WTC11 (cell line): ENCODE measurements at regions not wholly inside any gene's neighbourhood (a gene's known extent, or its start where the extent isn't known, plus 50 kb on each side); places are given as distances from the start of the nearest gene placed in this dataset.

Experiments
- ATAC-seq: fragments of 200-7000 bp; cut with Tn5 transposase; 2 replicates; pipeline ENCODE4 v1.10.0; 2021; ENCODE audit warnings: mild to moderate bottlenecking, moderate library complexity
- CTCF ChIA-PET: fragments of 300-600 bp; sonication (Branson Sonifier 250); formaldehyde crosslinking; loops from one replicate; lab custom pipeline; 2021; ENCODE audit warnings: antibody characterized with exemption; lab: Charles Lee
- POLR2A ChIA-PET: fragments of 350-600 bp; sonication (Branson Sonifier 250); formaldehyde crosslinking; loops from one replicate; lab custom pipeline; 2021; ENCODE audit warnings: antibody characterized with exemption; lab: Charles Lee
- DNase-seq: peaks from one replicate; pipeline ENCODE4 v3.0.0; 2021; ENCODE audit warnings: low spot score
- H3K27ac Mint-ChIP-seq: 2 replicates; pipeline ENCODE4 v1.8.0; 2021; ENCODE audit warnings: mixed read lengths
- H3K27me3 Mint-ChIP-seq: 2 replicates; pipeline ENCODE4 v1.8.0; 2021; ENCODE audit warnings: low read depth, mild to moderate bottlenecking, moderate library complexity, mixed read lengths
- H3K36me3 Mint-ChIP-seq: 2 replicates; pipeline ENCODE4 v1.8.0; 2021; ENCODE audit warnings: mixed read lengths
- H3K4me1 Mint-ChIP-seq: 2 replicates; pipeline ENCODE4 v1.8.0; 2022; ENCODE audit warnings: mixed read lengths
- H3K4me3 Mint-ChIP-seq: 2 replicates; pipeline ENCODE4 v1.8.0; 2021; ENCODE audit warnings: mild to moderate bottlenecking, moderate library complexity, mixed read lengths
- H3K9me3 Mint-ChIP-seq: 2 replicates; pipeline ENCODE4 v1.8.0; 2021; ENCODE audit warnings: mixed read lengths
- NR2C2 ChIP-seq: sonication (generic); formaldehyde crosslinking; IDR thresholded peaks from 2 replicates; pipeline ENCODE4 v1.8.0; 2022; ENCODE audit warnings: mild to moderate bottlenecking, missing genetic modification reagents
- ZBTB21 ChIP-seq: sonication (generic); formaldehyde crosslinking; IDR thresholded peaks from 2 replicates; pipeline ENCODE4 v1.8.1; 2023; ENCODE audit warnings: mild to moderate bottlenecking, missing genetic modification reagents, borderline replicate concordance
- ZNF121 ChIP-seq: sonication (generic); formaldehyde crosslinking; IDR thresholded peaks from 2 replicates; pipeline ENCODE4 v1.8.0; 2023; ENCODE audit warnings: missing genetic modification reagents
- ZNF219 ChIP-seq: sonication (generic); formaldehyde crosslinking; IDR thresholded peaks from 2 replicates; pipeline ENCODE4 v1.8.0; 2023; ENCODE audit warnings: missing genetic modification reagents, mild to moderate bottlenecking, borderline replicate concordance
- TF ChIP-seq, protein P1 (sequence below): sonication (generic); formaldehyde crosslinking; IDR thresholded peaks from 2 replicates; pipeline ENCODE4 v1.8.1; 2023; ENCODE audit warnings: mild to moderate bottlenecking, missing genetic modification reagents, moderate library complexity
- TF ChIP-seq, protein P2 (sequence below): sonication (generic); formaldehyde crosslinking; IDR thresholded peaks from 2 replicates; pipeline ENCODE4 v1.8.1; 2023; ENCODE audit warnings: mild to moderate bottlenecking, moderate library complexity, missing genetic modification reagents
- TF ChIP-seq, protein P3 (sequence below): fragments of 250-450 bp; sonication (Bioruptor Pico); IDR thresholded peaks from 2 replicates; pipeline ENCODE4 v1.9.0; 2021; ENCODE audit warnings: mild to moderate bottlenecking
- TF ChIP-seq, protein P4 (sequence below): sonication (generic); formaldehyde crosslinking; IDR thresholded peaks from 2 replicates; pipeline ENCODE4 v1.8.0; 2022; ENCODE audit warnings: mild to moderate bottlenecking, missing genetic modification reagents
- TF ChIP-seq, protein P5 (sequence below): sonication (generic); formaldehyde crosslinking; IDR thresholded peaks from 2 replicates; pipeline ENCODE4 v1.8.0; 2023; ENCODE audit warnings: missing genetic modification reagents, mild to moderate bottlenecking, borderline replicate concordance
- TF ChIP-seq, protein P6 (sequence below): fragments of 250-450 bp; sonication (Bioruptor Pico); IDR thresholded peaks from 2 replicates; pipeline ENCODE4 v2.1.2; 2022; ENCODE audit warnings: mild to moderate bottlenecking, moderate library complexity

DNA sequence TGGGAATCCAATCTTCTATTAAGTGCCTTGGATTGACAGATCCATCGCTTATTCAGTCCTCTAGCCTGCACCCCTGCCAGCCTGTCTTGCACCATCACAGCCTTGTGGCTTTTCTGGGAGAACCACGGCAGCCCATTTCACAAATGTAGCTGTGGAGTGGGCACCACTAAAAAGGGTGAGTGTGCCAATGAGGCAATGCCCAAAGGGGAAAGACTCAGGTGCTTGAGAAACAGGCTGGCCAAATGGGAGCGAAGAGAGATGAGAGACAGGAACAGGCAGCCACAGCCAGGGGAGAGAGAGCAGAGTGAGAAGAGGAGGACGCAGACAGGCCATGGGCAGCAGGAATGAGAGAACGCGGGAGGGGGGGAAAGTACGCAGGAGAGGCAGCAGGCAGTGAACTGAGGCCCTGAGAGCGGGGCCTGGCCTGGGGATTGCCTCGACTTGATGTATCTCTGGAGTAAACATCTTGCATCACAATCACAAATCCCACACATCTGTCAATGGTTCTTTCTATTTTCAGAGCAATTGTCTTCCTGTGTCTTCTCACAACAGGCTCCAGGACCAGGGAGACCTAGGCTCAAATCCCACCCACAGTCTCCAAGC lies 173.1 kb downstream of the SYK start:
- TF ChIP-seq ZNF121 (CRISPR knock-in tag): no peak
- TF ChIP-seq, protein P1, sequence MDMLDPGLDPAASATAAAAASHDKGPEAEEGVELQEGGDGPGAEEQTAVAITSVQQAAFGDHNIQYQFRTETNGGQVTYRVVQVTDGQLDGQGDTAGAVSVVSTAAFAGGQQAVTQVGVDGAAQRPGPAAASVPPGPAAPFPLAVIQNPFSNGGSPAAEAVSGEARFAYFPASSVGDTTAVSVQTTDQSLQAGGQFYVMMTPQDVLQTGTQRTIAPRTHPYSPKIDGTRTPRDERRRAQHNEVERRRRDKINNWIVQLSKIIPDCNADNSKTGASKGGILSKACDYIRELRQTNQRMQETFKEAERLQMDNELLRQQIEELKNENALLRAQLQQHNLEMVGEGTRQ (CRISPR knock-in tag): no peak
- TF ChIP-seq ZBTB21 (CRISPR knock-in tag): no peak
- TF ChIP-seq, protein P2, sequence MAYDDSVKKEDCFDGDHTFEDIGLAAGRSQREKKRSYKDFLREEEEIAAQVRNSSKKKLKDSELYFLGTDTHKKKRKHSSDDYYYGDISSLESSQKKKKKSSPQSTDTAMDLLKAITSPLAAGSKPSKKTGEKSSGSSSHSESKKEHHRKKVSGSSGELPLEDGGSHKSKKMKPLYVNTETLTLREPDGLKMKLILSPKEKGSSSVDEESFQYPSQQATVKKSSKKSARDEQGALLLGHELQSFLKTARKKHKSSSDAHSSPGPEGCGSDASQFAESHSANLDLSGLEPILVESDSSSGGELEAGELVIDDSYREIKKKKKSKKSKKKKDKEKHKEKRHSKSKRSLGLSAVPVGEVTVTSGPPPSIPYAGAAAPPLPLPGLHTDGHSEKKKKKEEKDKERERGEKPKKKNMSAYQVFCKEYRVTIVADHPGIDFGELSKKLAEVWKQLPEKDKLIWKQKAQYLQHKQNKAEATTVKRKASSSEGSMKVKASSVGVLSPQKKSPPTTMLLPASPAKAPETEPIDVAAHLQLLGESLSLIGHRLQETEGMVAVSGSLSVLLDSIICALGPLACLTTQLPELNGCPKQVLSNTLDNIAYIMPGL (CRISPR knock-in tag): no peak
- TF ChIP-seq, protein P3, sequence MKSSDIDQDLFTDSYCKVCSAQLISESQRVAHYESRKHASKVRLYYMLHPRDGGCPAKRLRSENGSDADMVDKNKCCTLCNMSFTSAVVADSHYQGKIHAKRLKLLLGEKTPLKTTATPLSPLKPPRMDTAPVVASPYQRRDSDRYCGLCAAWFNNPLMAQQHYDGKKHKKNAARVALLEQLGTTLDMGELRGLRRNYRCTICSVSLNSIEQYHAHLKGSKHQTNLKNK (CRISPR knock-in tag): no peak
- no peak for TF ChIP-seq ZNF219 (CRISPR knock-in tag)
- TF ChIP-seq, protein P4, sequence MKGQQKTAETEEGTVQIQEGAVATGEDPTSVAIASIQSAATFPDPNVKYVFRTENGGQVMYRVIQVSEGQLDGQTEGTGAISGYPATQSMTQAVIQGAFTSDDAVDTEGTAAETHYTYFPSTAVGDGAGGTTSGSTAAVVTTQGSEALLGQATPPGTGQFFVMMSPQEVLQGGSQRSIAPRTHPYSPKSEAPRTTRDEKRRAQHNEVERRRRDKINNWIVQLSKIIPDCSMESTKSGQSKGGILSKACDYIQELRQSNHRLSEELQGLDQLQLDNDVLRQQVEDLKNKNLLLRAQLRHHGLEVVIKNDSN (CRISPR knock-in tag): no peak
- TF ChIP-seq, protein P5, sequence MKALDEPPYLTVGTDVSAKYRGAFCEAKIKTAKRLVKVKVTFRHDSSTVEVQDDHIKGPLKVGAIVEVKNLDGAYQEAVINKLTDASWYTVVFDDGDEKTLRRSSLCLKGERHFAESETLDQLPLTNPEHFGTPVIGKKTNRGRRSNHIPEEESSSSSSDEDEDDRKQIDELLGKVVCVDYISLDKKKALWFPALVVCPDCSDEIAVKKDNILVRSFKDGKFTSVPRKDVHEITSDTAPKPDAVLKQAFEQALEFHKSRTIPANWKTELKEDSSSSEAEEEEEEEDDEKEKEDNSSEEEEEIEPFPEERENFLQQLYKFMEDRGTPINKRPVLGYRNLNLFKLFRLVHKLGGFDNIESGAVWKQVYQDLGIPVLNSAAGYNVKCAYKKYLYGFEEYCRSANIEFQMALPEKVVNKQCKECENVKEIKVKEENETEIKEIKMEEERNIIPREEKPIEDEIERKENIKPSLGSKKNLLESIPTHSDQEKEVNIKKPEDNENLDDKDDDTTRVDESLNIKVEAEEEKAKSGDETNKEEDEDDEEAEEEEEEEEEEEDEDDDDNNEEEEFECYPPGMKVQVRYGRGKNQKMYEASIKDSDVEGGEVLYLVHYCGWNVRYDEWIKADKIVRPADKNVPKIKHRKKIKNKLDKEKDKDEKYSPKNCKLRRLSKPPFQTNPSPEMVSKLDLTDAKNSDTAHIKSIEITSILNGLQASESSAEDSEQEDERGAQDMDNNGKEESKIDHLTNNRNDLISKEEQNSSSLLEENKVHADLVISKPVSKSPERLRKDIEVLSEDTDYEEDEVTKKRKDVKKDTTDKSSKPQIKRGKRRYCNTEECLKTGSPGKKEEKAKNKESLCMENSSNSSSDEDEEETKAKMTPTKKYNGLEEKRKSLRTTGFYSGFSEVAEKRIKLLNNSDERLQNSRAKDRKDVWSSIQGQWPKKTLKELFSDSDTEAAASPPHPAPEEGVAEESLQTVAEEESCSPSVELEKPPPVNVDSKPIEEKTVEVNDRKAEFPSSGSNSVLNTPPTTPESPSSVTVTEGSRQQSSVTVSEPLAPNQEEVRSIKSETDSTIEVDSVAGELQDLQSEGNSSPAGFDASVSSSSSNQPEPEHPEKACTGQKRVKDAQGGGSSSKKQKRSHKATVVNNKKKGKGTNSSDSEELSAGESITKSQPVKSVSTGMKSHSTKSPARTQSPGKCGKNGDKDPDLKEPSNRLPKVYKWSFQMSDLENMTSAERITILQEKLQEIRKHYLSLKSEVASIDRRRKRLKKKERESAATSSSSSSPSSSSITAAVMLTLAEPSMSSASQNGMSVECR (CRISPR knock-in tag): no peak
- no peak for TF ChIP-seq NR2C2 (CRISPR knock-in tag)
- Mint-ChIP-seq H3K36me3 (no peaks in the 10 kb centered on the region), H3K4me1 (0 out of 2 replicates have a peak, but pooled peaks cover 5% of the 10 kb centered on the region), H3K27ac (no peak overlapping the region), H3K4me3 (no peak overlapping the region), H3K9me3 (no peaks in the 10 kb centered on the region), H3K27me3 (no peaks in the 10 kb centered on the region)
- ChIA-PET CTCF (no interaction called here), POLR2A (no interaction called here)
- ATAC-seq: no peak
- no peak for DNase-seq

DNA sequence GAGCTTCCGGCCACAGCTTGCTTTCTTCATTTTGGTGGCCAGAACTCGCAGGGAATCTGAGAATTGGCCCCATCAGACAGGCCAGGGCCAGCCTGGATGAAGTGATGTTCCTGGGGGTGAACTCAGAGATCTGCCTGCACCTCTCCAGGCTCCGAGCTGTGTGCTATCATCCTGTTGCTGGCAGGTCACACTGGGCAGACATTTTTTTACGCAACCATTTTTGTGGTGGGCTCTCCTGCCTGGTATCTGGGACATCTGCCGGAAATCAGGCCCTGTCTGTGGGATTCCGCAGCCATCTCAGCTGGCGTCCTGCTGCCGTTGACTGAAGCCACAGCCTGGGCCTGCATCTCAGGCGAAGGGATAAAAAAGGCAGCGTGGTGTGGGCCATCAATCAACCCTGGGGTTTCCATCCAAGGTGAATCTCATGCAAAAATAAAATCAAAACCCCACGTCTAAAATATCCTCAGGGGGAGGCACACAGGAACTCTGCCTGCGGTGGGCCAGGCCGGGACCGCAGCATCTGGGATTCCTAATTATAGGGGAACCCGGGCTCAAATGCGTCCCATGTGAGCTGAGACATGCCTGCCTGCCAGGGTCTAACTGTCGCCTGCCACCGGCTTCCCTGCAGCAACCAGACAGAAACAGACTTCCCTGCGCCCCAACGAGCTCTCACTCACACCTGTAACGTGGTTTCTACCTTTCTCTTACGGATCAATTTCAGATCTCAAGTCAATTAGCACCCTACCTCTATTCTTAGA lies 174.3 kb downstream of the SYK start:
- ATAC-seq (no peak), DNase-seq (no peak)
- H3K27ac Mint-ChIP-seq: no peak overlapping the region
- no peaks in the 10 kb centered on the region for H3K27me3 Mint-ChIP-seq
- TF ChIP-seq, protein P6, sequence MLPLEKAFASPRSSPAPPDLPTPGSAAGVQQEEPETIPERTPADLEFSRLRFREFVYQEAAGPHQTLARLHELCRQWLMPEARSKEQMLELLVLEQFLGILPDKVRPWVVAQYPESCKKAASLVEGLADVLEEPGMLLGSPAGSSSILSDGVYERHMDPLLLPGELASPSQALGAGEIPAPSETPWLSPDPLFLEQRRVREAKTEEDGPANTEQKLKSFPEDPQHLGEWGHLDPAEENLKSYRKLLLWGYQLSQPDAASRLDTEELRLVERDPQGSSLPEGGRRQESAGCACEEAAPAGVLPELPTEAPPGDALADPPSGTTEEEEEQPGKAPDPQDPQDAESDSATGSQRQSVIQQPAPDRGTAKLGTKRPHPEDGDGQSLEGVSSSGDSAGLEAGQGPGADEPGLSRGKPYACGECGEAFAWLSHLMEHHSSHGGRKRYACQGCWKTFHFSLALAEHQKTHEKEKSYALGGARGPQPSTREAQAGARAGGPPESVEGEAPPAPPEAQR: no peak
- TF ChIP-seq, all 79 proteins: peak for 0
- H3K9me3 Mint-ChIP-seq: no peaks in the 10 kb centered on the region; the same call in 1 of the 2 replicates
- ChIA-PET POLR2A (no interaction called here), CTCF (no interaction called here)
- 0 out of 2 replicates have a peak, but pooled peaks cover 5% of the 10 kb centered on the region for H3K4me1 Mint-ChIP-seq
- no peak overlapping the region for H3K4me3 Mint-ChIP-seq
- H3K36me3 Mint-ChIP-seq: no peaks in the 10 kb centered on the region
